NB4 (cell line): ENCODE measurements at regions not wholly inside any gene's neighbourhood (a gene's known extent, or its start where the extent isn't known, plus 50 kb on each side); places are given as distances from the start of the nearest gene placed in this dataset.

ENCODE experiments used
- MYC ChIP-seq: IDR thresholded peaks from 2 replicates; pipeline ENCODE4 v1.6.1; 2011; ENCODE audit warnings: low read depth, low read length
- POLR2A ChIP-seq: IDR thresholded peaks from 2 replicates; pipeline ENCODE4 v1.6.1; 2011; ENCODE audit warnings: mild to moderate bottlenecking; ENCODE audit not compliant: insufficient read length; ENCODE audit errors: extremely low read depth
- TF ChIP-seq, protein P1 (sequence below): IDR thresholded peaks from one replicate; pipeline ENCODE4 v1.5.1; 2012; ENCODE audit warnings: low read depth, low read length
- TF ChIP-seq, protein P2 (sequence below): IDR thresholded peaks from 2 replicates; pipeline ENCODE4 v1.6.1; 2011; ENCODE audit warnings: low read depth, low read length

- TF ChIP-seq POLR2A (no peak), MYC (no peak)
- TF ChIP-seq, protein P1, sequence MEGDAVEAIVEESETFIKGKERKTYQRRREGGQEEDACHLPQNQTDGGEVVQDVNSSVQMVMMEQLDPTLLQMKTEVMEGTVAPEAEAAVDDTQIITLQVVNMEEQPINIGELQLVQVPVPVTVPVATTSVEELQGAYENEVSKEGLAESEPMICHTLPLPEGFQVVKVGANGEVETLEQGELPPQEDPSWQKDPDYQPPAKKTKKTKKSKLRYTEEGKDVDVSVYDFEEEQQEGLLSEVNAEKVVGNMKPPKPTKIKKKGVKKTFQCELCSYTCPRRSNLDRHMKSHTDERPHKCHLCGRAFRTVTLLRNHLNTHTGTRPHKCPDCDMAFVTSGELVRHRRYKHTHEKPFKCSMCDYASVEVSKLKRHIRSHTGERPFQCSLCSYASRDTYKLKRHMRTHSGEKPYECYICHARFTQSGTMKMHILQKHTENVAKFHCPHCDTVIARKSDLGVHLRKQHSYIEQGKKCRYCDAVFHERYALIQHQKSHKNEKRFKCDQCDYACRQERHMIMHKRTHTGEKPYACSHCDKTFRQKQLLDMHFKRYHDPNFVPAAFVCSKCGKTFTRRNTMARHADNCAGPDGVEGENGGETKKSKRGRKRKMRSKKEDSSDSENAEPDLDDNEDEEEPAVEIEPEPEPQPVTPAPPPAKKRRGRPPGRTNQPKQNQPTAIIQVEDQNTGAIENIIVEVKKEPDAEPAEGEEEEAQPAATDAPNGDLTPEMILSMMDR: no peak
- TF ChIP-seq, protein P2, sequence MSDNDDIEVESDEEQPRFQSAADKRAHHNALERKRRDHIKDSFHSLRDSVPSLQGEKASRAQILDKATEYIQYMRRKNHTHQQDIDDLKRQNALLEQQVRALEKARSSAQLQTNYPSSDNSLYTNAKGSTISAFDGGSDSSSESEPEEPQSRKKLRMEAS: no peak
Measured at GRCh38 chr13:24080134-24080533, 80.4 kb upstream of the SPATA13 start.
